Astrocyte of the hippocampus (primary cell): ENCODE measurements at regions not wholly inside any gene's neighbourhood (a gene's known extent, or its start where the extent isn't known, plus 50 kb on each side); places are given as distances from the start of the nearest gene placed in this dataset.

Source experiments
- DNase-seq: peaks from one replicate; pipeline ENCODE4 v3.0.0; 2011; ENCODE audit warnings: low read depth, low spot score

DNA sequence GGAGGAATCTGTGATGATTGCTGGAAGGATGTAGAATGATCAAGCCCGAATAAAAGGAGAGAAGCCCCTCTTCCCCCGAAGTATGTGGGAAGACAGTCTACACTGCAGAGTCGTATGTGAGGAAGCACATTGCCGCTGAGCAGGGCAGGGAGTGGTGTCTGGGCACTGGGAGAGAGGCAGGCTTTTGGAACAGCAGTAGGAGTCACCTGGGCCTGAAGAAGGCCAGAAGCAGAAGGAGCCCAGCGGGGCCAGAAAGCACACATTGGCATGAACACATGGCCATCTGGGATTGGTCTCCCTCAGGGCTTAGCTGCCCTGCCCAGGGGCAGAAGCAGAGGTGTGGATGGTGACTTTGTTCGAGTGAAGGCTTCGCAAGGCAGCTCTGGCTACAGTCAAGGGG, 162.8 kb downstream of the ERCC6L2 start:
- DNase-seq, result no peak

- no peak for DNase-seq
Measured at GRCh38 chr9:96034553-96035122, 159.1 kb downstream of the ERCC6L2 start.

- peak; percentile 41 for DNase-seq
Measured at GRCh38 chr9:96033896-96034295, 158.4 kb downstream of the ERCC6L2 start.

DNA sequence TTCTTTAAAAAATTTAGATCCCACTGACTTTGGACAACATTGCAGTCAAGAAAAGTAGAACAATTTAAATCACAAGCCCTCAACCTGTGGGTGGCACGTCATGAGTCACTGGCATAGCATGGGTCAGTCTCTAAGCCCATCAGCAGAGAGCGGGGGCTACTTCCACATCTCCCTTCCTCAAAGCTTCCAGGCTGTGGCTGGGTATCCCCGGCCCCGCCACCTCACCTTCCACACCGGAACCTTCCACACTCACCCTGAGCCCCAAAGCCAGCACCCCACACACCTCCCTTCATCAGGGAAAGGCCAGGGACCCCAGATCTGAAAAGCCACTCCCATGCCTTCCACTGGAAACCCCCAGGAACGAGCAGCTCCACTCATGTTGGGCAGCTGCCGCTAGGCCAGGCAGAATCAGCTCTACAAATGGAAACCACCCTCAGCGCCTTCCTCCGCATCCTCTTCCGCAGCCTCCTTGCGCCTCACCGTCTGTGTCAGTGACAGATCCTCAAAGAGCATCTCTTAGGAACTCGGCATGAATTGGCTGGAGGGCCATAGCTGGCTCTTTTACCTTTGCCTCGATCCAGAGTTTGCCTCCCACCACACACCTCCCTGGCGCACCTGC, 156.5 kb downstream of the ERCC6L2 start:
- DNase-seq, result no peak

GRCh38 chr9:96031366-96031824, 155.9 kb downstream of the ERCC6L2 start:
- peak; percentile 69 for DNase-seq

DNA sequence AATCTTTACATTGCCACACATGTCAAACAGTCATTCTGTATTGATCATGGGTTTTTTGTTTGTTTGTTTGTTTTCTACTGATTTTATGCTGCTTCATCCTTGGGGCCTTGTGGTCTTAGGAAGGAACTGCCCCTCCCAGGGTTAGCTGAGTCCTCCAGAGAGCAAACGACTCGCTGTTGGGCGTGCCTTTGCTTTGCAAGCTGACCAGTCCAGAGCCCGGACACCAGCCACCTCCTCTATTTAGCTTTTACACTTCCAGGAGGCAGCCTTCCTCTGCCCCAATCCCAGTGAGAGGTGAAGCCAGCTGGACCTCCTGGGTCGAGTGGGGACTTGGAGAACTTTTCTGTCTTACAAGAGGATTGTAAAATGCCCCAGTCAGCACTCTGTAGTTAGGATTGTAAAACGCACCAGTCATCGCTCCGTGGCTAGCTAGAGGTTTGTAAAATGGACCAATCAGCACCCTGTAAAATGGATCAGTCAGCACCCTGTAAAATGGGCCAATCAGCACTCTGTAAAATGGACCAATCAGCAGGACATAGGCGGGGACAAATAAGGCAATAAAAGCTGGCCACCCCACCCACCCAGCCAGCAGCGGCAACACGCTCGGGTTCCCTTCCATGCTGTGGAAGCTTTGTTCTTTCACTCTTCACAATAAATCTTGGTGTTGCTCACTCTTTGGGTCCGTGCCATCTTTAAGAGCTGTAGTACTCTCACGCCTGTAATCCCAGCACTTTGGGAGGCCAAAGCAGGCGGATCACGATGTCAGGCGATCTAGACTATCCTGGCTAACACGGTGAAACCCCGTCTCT, 154.4 kb downstream of the ERCC6L2 start:
- no peak for DNase-seq

GRCh38 chr9:96027251-96028131, 152.0 kb downstream of the ERCC6L2 start:
- DNase-seq, result peak; percentile 38

DNA sequence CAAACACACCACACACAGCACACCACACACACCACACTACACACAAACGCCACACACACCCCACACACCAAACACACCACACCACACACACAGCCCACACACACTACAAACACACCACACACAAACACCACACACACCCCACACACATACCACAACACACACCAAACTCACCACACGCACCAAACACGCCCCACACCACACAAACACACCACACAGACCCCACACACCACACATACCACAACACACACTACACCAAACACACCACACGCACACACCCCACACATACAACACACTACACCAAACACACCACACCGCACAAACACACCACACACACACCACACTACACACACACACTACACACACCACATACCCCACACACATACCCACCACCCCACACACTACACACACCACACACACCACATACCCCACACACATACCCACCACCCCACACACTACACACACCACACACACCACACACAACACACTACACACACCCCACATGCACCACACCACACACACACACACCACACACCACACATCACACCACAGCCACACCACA, 151.2 kb downstream of the ERCC6L2 start:
- no peak for DNase-seq

DNA sequence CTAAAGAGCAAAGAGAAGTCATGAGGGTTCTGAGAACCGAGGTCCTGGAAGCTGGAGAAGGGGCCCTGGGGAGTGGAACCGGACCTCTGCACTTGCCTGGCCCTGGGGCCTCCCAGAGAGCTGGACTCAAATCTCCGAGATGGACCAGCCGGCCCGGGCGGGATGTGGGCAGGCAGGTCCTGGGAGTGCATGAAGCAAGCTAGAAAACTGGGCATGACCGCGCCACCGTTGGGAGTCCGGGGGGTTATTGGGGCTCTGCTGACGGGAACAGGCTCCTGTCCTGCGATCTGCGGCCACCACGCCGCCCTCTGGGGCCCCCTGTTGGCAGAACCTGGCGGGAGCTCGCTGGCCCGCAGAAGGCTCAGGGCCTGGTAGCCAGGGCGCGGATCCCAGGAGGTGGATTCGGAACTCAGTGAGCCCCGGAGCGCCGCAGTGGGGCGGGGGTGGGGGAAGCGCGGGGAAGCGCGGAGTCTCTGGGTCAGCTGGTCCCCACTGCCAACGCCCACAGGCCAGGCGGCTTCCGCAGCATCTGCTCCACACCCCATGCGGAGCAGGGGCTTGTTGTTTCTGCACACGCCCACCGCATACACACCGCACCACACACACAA, 150.6 kb downstream of the ERCC6L2 start:
- DNase-seq, result no peak

DNA sequence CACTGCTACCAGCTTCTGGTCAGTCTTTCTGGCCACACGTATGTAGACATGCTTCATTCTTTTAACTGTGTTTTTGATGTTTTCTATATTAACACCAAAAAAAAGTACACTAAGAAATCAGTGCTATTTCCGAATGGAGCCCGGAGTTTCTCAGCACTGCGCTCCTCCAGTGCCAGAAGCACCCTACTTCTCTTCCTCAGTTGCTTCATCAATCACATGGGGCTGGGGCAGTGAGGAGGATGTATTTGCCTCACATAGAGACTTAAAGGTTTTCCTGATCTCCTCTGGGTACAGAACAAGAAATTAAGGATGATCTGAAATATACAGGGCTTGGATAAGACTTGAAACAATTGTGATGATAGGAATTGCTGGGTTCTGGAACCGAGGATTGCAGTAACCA, 148.0 kb downstream of the ERCC6L2 start:
- DNase-seq, result no peak

DNA sequence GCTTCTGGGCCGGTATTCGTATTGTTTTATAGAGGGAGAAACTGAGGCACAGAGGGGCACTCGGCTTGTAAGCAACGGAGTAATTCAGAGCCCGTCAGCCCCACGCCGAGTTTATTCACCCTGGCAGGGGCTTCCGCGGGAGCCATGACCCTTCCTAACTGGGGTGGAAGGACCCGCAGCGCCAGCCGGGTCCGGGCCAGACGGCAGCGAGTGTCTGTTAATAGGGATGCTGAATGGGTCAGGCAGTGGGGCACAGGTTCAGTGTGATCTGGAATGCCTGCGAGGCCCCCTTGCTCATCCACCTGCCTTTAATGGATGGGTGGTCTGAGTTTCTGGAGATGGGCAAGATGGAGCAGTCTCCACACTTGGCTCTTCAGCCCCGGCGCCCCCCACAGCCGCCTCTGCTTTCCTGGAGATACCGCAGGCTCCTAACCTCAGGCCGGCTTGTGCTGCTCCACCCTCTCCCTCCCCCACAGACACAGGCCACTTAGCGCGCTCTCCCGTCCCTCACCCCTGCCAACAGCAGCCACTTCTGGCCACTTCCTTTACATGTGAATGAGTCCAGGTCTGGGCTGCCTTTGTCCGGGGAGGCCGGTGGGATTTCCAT, 147.1 kb downstream of the ERCC6L2 start:
- peak; percentile 65 for DNase-seq

GRCh38 chr9:96021551-96022444, 146.3 kb downstream of the ERCC6L2 start:
- peak; percentile 25 for DNase-seq

DNA sequence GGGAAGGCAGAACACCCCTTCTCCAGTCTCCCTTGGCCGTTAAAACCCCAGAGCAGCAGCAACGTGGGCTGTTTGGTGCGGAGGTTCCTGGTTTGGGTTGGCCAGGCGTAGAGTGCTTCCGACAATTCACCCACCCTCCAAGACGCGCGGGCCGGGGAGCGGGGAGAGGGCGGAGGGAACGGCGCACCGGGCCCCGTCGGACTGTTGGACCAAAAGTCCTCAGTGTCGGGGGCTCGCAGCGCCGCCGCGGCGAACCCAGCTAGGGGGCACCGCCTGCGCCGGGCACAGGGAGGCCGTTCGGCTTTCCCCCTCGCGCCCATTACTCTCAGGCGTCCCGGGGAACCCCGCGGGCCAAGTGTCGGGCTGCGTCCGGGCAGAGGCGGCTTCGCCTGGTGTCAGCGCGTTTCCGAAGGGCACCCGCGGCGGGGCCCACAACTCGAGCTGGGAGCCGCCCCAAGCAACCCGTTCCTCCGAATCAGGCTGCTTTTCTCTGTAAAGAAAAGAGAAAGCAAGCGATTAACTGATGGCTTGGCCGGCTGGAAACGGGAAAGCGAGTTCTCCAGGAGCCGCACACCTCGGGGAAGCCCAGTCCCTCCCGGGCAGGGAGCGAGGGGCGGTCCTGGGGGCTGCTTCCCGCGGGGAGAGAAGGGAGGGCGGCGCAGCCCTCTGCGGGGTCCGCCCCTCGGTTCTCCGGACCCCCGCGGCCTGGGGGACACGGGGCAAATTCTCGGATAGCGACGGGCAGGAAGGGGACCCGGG, 145.5 kb downstream of the ERCC6L2 start:
- DNase-seq, result peak; percentile 55

DNA sequence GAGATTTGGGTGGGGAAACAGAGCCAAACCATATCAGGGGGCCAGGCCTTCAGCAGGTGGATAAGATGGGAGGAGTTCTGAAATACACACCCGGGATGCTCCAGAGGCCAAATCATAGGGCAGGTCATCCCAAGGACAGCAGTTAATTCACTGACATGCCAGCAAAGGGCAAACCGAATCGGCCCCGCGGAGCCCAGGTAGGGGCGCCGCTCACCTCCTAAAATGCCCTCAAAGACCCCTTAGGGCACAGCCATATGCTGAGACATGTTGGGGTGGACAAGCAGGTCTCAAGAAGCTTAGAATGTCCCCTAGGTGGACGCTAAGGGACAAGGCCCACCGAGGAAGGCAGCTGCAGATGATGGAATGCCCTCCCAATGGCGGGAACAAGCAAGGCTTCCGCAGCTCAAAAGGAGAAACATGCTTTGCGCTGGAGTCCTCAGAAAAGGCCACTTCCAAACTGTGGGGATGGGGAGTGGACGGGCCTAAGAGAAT, 144.9 kb downstream of the ERCC6L2 start:
- DNase-seq, result no peak
